ENCODE measurements at regions not wholly inside any gene's neighbourhood (a gene's known extent, or its start where the extent isn't known, plus 50 kb on each side); places are given as distances from the start of the nearest gene placed in this dataset.
"Not testable (repeated sequence)": the region's sequence is repeated elsewhere in the genome, so short reads cannot be mapped to it uniquely, and the experiment has no call there.

DNA sequence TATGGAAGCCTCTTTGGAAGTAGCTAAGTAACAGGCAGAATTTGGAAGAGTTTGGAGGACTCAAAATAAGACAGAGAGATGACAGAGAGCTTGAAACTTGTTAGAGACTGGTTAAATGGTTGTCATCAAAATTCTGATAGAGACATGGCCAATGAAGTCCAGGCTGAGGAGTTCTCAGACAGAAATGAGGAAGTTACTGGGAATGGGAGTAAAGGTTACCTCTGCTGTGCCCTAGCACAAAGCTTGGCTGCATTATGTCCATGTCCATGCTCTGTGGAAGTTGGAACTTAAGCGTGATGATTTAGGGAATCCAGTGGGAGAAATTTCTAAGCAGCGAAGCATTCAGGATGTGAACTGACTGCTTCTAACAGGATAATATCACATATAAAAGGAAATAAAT is 146.2 kb upstream of the NDST4 start:
- no peak overlapping the region for H3K4me3 Mint-ChIP-seq
- intact Hi-C loops (cut with micrococcal nuclease) = no loop called here
- H3K4me1 Mint-ChIP-seq (ENCODE audit: low read depth) = no peaks in the 10 kb centered on the region
- H3K27me3 Mint-ChIP-seq (ENCODE audit: insufficient read depth) = no peaks in the 10 kb centered on the region
- DNase-seq (ENCODE audit: low spot score) = no peak
- no peak overlapping the region for H3K27ac Mint-ChIP-seq
- H3K9me3 Mint-ChIP-seq = no peaks in the 10 kb centered on the region
- H3K36me3 Mint-ChIP-seq (ENCODE audit: low read depth) = no peaks in the 10 kb centered on the region

DNA sequence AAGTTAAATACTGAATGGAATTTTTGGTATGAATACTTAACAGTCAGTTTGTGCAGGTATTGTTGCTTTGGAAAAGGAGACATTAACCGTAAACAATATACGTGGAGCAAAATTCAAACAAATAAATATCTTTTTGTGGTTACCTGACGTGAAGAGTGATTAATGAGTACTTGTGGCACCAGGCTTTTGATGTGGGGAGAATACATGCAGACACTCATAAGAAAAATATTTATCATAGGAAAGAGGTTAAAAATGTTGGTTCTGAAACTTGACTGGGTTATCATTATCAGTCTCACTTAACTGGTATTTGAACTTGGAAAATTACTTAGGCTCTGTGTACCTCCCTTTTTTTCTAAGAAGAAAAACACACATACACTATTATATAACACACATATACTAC is 136.4 kb upstream of the NDST4 start:
- DNase-seq (ENCODE audit: low spot score) = no peak
- no peaks in the 10 kb centered on the region for H3K4me1 Mint-ChIP-seq (ENCODE audit: low read depth)
- H3K4me3 Mint-ChIP-seq = no peak overlapping the region
- H3K27ac Mint-ChIP-seq = no peak overlapping the region
- H3K9me3 Mint-ChIP-seq = no peaks in the 10 kb centered on the region
- no peaks in the 10 kb centered on the region for H3K27me3 Mint-ChIP-seq (ENCODE audit: insufficient read depth)
- no peaks in the 10 kb centered on the region for H3K36me3 Mint-ChIP-seq (ENCODE audit: low read depth)
- intact Hi-C loops (cut with micrococcal nuclease) = no loop called here

DNA sequence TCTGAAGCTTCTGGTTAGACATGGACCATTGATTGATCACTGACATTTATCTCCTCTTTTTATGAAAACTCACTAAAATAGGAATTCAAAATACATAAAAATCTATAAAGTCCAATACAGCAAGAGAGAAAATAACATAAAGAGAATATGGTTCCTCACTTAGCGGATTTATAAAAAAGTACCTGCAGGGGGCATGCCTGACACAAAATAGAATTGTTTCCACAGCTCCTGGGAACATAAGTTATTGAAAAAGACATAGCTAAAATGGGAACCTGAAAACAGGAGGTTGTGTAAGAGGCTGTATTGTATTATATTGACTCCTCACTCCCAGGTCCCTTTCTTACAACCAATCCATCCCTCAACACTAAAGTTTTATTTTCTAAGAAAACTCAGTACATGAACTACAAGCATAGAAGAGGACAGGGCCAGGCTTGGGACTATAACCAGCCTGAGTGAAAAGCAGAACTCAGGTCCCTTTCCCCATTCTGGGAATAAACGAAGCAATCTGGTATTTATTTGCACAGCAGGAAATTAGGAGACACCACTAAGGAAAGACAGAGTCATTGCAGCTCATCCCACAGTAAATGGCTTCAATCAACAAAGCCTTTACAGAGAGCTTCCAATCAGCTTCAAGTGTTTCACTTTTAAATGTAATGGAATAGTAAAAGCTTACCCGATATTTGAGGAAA is 121.1 kb upstream of the NDST4 start:
- no peaks in the 10 kb centered on the region for H3K4me1 Mint-ChIP-seq (ENCODE audit: low read depth)
- intact Hi-C loops (cut with micrococcal nuclease) = loop anchor here (5.0 kb wide), 1 partner anchor 303 kb away; no protein-coding TSS in a partner anchor
- DNase-seq (ENCODE audit: low spot score) = no peak
- H3K9me3 Mint-ChIP-seq = no peaks in the 10 kb centered on the region
- H3K27ac Mint-ChIP-seq = no peak overlapping the region
- no peaks in the 10 kb centered on the region for H3K27me3 Mint-ChIP-seq (ENCODE audit: insufficient read depth)
- H3K4me3 Mint-ChIP-seq = no peak overlapping the region
- H3K36me3 Mint-ChIP-seq (ENCODE audit: low read depth) = no peaks in the 10 kb centered on the region

DNA sequence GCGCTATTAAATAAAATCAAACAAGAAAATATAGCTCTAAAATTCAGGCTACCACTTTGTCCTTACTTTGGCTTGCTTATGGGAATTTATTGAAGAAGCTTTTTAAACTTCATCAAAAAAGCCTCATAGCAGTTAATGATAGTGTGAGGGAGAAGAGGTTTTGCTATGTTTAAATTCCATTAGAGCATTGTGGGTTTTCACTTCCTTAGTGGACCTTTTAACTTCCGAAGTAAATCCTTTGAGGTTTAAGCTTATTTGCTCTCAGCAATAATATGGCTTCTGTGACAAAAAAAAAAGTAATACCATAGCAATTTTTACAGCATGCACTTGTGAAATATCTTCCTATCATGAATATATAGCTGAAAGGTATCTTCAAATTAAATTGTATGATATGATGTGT is 120.2 kb upstream of the NDST4 start:
- DNase-seq (ENCODE audit: low spot score) = no peak
- no peaks in the 10 kb centered on the region for H3K27me3 Mint-ChIP-seq (ENCODE audit: insufficient read depth)
- no peaks in the 10 kb centered on the region for H3K4me1 Mint-ChIP-seq (ENCODE audit: low read depth)
- intact Hi-C loops (cut with micrococcal nuclease) = loop anchor here (5.0 kb wide), 1 partner anchor 304 kb away; no protein-coding TSS in a partner anchor
- no peaks in the 10 kb centered on the region for H3K9me3 Mint-ChIP-seq
- H3K27ac Mint-ChIP-seq = no peak overlapping the region
- no peak overlapping the region for H3K4me3 Mint-ChIP-seq
- H3K36me3 Mint-ChIP-seq (ENCODE audit: low read depth) = no peaks in the 10 kb centered on the region

DNA sequence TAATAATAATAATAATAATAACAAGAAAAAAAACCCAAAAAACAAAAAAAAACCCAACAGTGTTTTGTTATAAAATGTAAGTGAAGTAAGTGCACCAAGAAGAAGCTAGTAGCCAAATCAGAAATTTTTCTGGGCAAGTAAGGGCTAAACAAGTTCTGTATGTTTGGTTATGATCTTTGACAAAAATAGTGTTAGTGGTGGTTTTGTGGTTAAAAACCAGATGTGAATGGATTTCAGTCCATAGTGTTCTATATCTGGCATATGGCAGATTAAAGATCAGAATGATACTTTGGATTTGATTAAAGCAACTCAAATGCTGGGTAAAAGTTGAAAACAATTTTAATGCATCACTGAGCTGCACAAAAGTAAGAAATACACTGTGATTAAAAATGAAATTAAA is 116.5 kb upstream of the NDST4 start:
- Mint-ChIP-seq H3K4me3 (no peak overlapping the region), H3K4me1 (ENCODE audit: low read depth) (no peaks in the 10 kb centered on the region), H3K9me3 (no peaks in the 10 kb centered on the region), H3K27ac (no peak overlapping the region), H3K27me3 (ENCODE audit: insufficient read depth) (no peaks in the 10 kb centered on the region), H3K36me3 (ENCODE audit: low read depth) (no peaks in the 10 kb centered on the region)
- DNase-seq (ENCODE audit: low spot score) = no peak
- intact Hi-C loops (cut with micrococcal nuclease) = loop anchor here (5.0 kb wide), 1 partner anchor 307 kb away; no protein-coding TSS in a partner anchor

DNA sequence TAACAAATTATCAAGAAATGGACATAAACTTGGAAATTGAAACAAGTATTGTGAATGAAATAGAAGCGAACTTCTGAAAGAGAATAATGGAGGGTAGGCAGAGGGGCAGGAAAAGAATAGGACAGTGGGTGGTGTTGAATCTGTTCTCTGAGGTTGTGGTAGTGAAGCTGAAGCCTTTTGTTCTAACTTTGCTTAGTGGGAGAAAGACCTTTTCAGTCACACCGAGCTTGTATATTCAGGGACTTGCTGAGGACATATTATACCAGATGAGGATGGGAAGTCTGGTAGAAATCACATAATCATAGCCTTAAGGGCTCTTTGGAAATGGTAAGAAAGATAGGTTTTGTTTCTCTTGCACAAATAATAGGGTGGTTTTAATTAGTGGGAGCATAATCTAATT is 115.4 kb upstream of the NDST4 start:
- no peak for DNase-seq (ENCODE audit: low spot score)
- Mint-ChIP-seq H3K9me3 (no peaks in the 10 kb centered on the region), H3K36me3 (ENCODE audit: low read depth) (no peaks in the 10 kb centered on the region), H3K4me1 (ENCODE audit: low read depth) (no peaks in the 10 kb centered on the region), H3K27me3 (ENCODE audit: insufficient read depth) (no peaks in the 10 kb centered on the region), H3K27ac (no peak overlapping the region), H3K4me3 (no peak overlapping the region)
- intact Hi-C loops (cut with micrococcal nuclease) = no loop called here

DNA sequence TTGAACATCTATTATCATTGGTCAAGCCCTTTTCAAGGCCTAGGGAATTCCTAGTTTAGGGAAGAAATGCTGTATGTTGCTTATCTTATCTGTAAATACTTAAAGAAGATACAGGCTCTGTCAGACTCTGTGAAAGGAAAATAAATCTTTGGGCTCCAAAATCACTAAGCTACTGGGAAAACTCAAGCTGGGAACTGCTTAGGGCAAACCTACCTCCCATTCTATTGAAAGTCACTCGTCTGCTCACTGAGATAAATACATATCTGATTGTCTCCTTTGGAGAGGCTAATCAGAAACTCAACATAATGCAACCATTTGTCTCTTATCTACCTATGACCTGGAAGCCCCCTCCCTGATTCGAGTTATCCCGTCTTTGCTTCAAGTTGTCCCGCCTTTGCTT is 108.6 kb upstream of the NDST4 start:
- intact Hi-C loops (cut with micrococcal nuclease) = loop anchor here (1.0 kb wide), 1 partner anchor 20 kb away; no protein-coding TSS in a partner anchor
- Mint-ChIP-seq H3K4me1 (ENCODE audit: low read depth) (no peaks in the 10 kb centered on the region), H3K4me3 (no peak overlapping the region), H3K36me3 (ENCODE audit: low read depth) (no peaks in the 10 kb centered on the region), H3K9me3 (no peaks in the 10 kb centered on the region), H3K27ac (no peak overlapping the region), H3K27me3 (ENCODE audit: insufficient read depth) (no peaks in the 10 kb centered on the region)
- no peak for DNase-seq (ENCODE audit: low spot score)

DNA sequence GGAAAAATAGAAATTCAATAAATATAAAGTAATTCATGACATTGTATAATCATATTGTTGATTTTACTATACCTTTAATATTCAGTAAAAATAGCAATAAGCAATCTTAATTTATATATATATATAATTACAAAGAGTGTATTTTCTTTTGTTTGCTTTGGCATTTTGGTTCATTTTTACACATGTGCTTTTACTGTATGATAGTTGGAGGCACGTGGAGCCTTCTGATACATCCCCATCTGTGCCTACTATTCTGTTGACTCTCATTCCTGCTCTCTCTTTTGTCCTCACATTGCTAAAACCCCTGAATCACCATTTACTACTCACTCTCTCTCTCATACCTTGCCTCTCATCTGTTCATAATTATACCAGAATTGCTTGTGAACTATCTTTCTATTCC is 106.4 kb upstream of the NDST4 start:
- no peak overlapping the region for H3K4me3 Mint-ChIP-seq
- DNase-seq (ENCODE audit: low spot score) = no peak
- no peaks in the 10 kb centered on the region for H3K4me1 Mint-ChIP-seq (ENCODE audit: low read depth)
- H3K27me3 Mint-ChIP-seq (ENCODE audit: insufficient read depth) = no peaks in the 10 kb centered on the region
- no peak overlapping the region for H3K27ac Mint-ChIP-seq
- intact Hi-C loops (cut with micrococcal nuclease) = no loop called here
- no peaks in the 10 kb centered on the region for H3K36me3 Mint-ChIP-seq (ENCODE audit: low read depth)
- no peaks in the 10 kb centered on the region for H3K9me3 Mint-ChIP-seq

DNA sequence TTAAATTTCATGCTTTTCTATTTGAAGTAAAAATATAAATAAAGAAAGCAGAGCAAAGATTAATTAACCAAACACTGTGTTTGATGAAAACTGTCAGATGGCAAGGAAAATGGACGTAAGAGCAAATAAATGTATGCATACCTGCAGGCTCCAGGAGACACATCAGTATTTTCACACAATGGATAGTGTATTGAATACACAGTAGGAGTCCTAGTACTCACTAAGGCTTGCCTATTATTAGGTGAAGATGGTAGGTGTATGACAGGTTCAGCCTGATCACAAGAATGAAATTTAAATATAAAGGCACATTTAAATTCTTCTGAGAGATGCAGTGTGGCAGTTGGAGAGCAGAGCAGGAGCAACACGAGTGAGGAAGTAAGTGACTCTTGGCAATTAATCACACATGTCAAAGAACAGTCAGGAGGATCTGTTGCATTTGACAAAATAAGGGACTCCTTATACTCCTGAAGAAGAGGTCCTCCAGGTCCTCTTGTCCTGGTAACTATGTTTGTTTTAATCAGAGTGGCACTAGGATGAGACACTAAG is 106.0 kb upstream of the NDST4 start:
- H3K27me3 Mint-ChIP-seq (ENCODE audit: insufficient read depth) = no peaks in the 10 kb centered on the region
- H3K36me3 Mint-ChIP-seq (ENCODE audit: low read depth) = no peaks in the 10 kb centered on the region
- intact Hi-C loops (cut with micrococcal nuclease) = no loop called here
- no peak overlapping the region for H3K27ac Mint-ChIP-seq
- H3K4me1 Mint-ChIP-seq (ENCODE audit: low read depth) = no peaks in the 10 kb centered on the region
- H3K9me3 Mint-ChIP-seq = no peaks in the 10 kb centered on the region
- H3K4me3 Mint-ChIP-seq = no peak overlapping the region
- no peak for DNase-seq (ENCODE audit: low spot score)

DNA sequence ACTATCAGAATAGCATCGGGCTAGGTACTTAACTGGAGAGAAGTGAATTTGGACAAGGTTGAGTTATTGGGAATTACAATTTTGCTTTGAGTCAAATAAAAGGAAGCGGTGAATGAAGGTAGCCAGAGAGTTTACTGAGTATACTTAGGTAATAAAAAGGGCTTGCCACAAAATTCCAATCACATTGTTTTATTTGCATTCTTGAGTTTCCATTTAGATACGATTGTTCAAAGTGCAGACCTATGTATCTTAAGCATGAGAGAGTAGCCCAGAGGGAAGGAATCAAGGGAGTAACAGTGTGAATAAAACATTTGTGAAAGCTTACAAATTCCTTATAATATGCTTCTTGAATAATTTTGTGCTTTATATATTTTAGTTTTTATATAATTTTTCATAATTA is 102.5 kb upstream of the NDST4 start:
- Mint-ChIP-seq H3K27ac (no peak overlapping the region), H3K27me3 (ENCODE audit: insufficient read depth) (no peaks in the 10 kb centered on the region), H3K4me1 (ENCODE audit: low read depth) (no peaks in the 10 kb centered on the region), H3K9me3 (no peaks in the 10 kb centered on the region), H3K4me3 (no peak overlapping the region), H3K36me3 (ENCODE audit: low read depth) (no peaks in the 10 kb centered on the region)
- intact Hi-C loops (cut with micrococcal nuclease) = no loop called here
- DNase-seq (ENCODE audit: low spot score) = no peak

DNA sequence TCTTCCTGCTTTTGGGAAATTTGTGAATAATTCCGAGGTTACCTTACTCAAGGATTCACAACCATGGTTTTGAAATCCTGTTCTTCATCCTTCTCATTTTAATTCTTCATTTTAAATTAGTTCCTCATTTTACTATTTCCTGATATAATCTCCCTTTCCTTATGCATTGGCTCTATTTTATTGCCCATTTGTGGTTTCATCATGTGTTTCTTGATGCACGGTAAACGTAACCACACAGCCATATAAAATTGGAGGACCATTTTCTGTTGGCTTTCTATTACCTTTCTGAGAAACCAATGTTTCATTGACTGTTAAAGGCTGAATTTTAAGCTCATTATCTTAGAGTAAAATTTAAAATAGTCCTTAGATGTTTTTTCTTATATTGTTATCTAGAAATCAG is 100.3 kb upstream of the NDST4 start:
- no peaks in the 10 kb centered on the region for H3K9me3 Mint-ChIP-seq
- H3K4me1 Mint-ChIP-seq (ENCODE audit: low read depth) = no peaks in the 10 kb centered on the region
- no peaks in the 10 kb centered on the region for H3K27me3 Mint-ChIP-seq (ENCODE audit: insufficient read depth)
- intact Hi-C loops (cut with micrococcal nuclease) = no loop called here
- no peak for DNase-seq (ENCODE audit: low spot score)
- no peak overlapping the region for H3K27ac Mint-ChIP-seq
- H3K4me3 Mint-ChIP-seq = no peak overlapping the region
- H3K36me3 Mint-ChIP-seq (ENCODE audit: low read depth) = no peaks in the 10 kb centered on the region

DNA sequence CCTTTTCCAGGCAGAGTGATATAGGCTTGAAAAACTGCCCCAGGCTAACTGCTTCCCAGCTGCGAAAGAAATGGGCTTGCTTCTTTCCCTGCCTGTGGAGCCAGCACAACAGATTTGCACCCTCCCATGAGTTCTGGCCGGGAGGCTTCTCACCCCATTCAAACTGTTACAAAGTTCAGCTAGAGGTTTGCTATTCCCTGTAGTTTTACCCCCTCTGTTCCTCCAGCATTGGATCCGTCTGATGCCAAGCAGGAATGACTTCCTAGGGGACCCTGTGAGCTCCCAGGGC is 87.6 kb upstream of the NDST4 start:
- Mint-ChIP-seq H3K27ac (no peak overlapping the region), H3K9me3 (no peaks in the 10 kb centered on the region), H3K4me1 (ENCODE audit: low read depth) (no peaks in the 10 kb centered on the region), H3K36me3 (ENCODE audit: low read depth) (no peaks in the 10 kb centered on the region), H3K4me3 (no peak overlapping the region), H3K27me3 (ENCODE audit: insufficient read depth) (no peaks in the 10 kb centered on the region)
- intact Hi-C loops (cut with micrococcal nuclease) = no loop called here
- DNase-seq (ENCODE audit: low spot score) = no peak

DNA sequence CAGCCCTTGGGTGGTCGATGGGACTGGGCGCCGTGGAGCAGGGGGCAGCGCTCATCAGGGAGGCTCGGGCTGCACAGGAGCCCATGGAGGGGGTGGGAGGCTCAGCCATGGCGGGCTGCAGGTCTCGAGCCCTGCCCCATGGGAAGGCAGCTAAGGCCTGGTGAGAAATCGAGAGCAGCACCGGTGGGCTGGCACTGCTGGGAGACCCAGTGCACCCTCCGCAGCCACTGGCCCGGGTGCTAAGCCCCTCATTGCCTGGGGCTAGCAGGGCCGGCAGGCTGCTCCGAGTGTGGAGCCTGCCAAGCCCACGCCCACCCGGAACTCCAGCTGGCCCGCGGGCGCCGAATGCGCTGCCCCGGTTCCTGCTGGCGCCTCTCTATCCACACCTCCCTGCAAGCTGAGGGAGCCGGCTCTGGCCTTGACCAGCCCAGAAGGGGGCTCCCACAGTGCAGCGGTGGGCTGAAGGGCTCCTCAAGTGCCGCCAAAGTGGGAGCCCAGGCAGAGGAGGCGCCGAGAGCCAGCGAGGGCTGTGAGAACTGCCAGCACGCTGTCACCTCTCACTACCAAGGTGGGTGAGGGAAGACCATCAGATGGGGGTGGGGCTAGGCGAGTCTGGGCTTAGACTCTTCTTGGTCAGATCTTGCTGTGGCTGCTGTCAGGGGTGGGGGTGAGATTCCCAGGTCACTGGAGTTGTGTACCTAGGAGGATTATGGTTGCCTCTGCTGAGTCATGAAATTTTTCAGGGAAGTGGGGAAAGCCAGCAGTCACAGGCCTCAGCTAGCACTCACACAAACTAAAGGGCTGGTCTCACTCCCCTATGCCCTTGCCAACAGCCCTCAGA is 87.0 kb upstream of the NDST4 start:
- intact Hi-C loops (cut with micrococcal nuclease); H3K4me1 Mint-ChIP-seq (ENCODE audit: low read depth); H3K27me3 Mint-ChIP-seq (ENCODE audit: insufficient read depth): not testable (repeated sequence)

More for the DNA sequence above, 87.0 kb upstream of the NDST4 start:
- not testable (repeated sequence) for H3K4me3 Mint-ChIP-seq; H3K9me3 Mint-ChIP-seq; H3K36me3 Mint-ChIP-seq (ENCODE audit: low read depth); H3K27ac Mint-ChIP-seq; DNase-seq (ENCODE audit: low spot score)
